Progenitor cell of endocrine pancreas (in vitro differentiated cells): ENCODE measurements at regions not wholly inside any gene's neighbourhood (a gene's known extent, or its start where the extent isn't known, plus 50 kb on each side); places are given as distances from the start of the nearest gene placed in this dataset.

Experiments used
- DNase-seq: peaks from one replicate; pipeline ENCODE4 v3.0.0; 2021; ENCODE audit warnings: low spot score; ENCODE audit not compliant: unreplicated experiment
- H3K27ac Mint-ChIP-seq: 2 replicates; pipeline ENCODE4 v1.8.0; 2021; ENCODE audit warnings: mild to moderate bottlenecking, moderate library complexity, mixed read lengths
- H3K27me3 Mint-ChIP-seq: 2 replicates; pipeline ENCODE4 v1.8.0; 2021; ENCODE audit warnings: mixed read lengths
- H3K36me3 Mint-ChIP-seq: 2 replicates; pipeline ENCODE4 v1.8.0; 2022; ENCODE audit warnings: mixed read lengths; ENCODE audit not compliant: insufficient read depth
- H3K4me1 Mint-ChIP-seq: 2 replicates; pipeline ENCODE4 v1.8.0; 2021; ENCODE audit warnings: low read depth, mixed read lengths
- H3K4me3 Mint-ChIP-seq: 2 replicates; pipeline ENCODE4 v1.8.0; 2021; ENCODE audit warnings: low read depth, mild to moderate bottlenecking, moderate library complexity, mixed read lengths
- H3K9me3 Mint-ChIP-seq: 2 replicates; pipeline ENCODE4 v1.8.0; 2021; ENCODE audit warnings: low read depth, mixed read lengths
- TF ChIP-seq, protein P1 (sequence below): fragments of 200-600 bp; sonication (generic); IDR thresholded peaks from one replicate; pipeline ENCODE4 v1.5.0; 2021; ENCODE audit warnings: antibody characterized with exemption, mild to moderate bottlenecking; ENCODE audit not compliant: unreplicated experiment

DNA sequence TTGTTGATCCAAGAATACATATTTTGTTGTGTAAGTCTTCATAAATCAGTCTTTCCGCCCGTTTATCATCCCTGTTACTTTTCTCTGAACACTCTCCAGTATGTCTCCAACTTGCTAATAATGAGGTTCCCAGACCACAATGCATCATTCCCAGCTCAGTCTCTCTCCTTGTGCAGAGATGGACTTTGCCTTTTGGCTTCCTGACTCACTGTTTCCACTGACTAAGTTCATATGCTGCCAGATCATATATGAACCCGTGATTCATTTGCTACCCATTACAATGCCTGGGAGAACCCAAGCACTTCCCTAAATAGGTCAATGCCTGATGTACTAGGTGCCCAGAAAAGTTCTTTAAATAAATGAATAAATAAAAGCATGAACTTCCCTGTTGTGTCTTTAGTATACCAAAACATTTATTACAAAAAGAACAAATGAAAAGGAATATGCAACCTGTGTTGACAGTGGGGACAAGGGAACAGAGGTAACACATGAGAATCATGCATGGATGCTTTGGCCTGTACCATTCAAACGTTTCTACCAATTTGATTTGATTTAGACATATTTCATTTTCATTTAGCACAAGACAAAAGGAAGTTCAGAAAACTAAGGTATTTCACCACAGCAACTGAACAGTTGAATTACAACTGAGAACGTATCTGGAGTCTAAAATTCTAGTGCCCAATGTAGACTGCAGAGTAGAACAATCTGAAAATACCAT, 215.4 kb upstream of the HNRNPA3 start:
- Mint-ChIP-seq H3K4me3 (no peak overlapping the region), H3K9me3 (no peaks in the 10 kb centered on the region), H3K4me1 (peaks cover 2% of the 10 kb centered on the region), H3K36me3 (no peaks in the 10 kb centered on the region), H3K27me3 (peaks cover 4% of the 10 kb centered on the region), H3K27ac (no peak overlapping the region)
- no peak for DNase-seq
- TF ChIP-seq, protein P1, sequence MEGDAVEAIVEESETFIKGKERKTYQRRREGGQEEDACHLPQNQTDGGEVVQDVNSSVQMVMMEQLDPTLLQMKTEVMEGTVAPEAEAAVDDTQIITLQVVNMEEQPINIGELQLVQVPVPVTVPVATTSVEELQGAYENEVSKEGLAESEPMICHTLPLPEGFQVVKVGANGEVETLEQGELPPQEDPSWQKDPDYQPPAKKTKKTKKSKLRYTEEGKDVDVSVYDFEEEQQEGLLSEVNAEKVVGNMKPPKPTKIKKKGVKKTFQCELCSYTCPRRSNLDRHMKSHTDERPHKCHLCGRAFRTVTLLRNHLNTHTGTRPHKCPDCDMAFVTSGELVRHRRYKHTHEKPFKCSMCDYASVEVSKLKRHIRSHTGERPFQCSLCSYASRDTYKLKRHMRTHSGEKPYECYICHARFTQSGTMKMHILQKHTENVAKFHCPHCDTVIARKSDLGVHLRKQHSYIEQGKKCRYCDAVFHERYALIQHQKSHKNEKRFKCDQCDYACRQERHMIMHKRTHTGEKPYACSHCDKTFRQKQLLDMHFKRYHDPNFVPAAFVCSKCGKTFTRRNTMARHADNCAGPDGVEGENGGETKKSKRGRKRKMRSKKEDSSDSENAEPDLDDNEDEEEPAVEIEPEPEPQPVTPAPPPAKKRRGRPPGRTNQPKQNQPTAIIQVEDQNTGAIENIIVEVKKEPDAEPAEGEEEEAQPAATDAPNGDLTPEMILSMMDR = no peak

DNA sequence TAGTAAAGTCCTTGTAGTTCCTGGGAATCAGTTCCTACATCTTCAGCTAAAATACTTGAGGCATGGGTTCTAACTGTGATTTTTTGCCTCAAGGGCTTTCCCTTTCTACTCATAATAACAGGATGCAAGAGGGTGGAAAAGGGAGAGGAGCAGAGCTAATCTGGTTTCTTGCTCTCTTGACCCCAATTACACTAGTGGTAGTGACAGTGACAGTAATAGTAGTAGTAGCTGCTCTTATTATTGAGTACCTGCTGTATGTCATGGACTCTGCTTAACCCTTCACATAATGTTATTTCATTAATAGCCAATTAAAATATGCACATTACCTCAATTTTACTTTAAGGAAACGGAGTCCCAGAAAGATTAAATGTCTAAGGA, 214.8 kb upstream of the HNRNPA3 start:
- no peaks in the 10 kb centered on the region for H3K36me3 Mint-ChIP-seq
- H3K9me3 Mint-ChIP-seq = no peaks in the 10 kb centered on the region
- H3K27me3 Mint-ChIP-seq = peaks cover 4% of the 10 kb centered on the region
- H3K4me3 Mint-ChIP-seq = no peak overlapping the region
- peaks cover 2% of the 10 kb centered on the region for H3K4me1 Mint-ChIP-seq
- no peak overlapping the region for H3K27ac Mint-ChIP-seq
- TF ChIP-seq, protein P1 = no peak
- DNase-seq = no peak

DNA sequence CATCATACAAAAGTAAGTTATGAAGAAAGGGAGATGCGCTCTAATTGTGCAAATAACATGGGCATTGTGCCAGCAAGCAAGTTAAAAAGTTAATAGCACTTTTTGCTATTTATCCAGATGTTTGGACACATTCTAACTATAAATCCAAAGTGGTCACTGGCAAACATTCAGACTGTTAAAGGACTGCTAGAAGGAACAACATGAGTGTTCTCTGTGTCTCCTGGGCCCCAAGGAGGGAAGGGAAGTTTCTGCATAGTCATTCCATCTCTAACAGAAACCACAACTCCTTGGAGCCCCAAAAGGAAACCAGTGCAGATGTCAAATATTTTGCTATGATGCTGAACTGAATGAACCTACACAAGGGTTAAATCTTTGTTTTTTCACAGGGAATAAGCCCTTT, 213.3 kb upstream of the HNRNPA3 start:
- Mint-ChIP-seq H3K27me3 (peaks cover 4% of the 10 kb centered on the region), H3K36me3 (no peaks in the 10 kb centered on the region), H3K4me1 (peaks cover 2% of the 10 kb centered on the region), H3K4me3 (no peak overlapping the region), H3K27ac (no peak overlapping the region), H3K9me3 (no peaks in the 10 kb centered on the region)
- TF ChIP-seq, protein P1 = no peak
- no peak for DNase-seq

DNA sequence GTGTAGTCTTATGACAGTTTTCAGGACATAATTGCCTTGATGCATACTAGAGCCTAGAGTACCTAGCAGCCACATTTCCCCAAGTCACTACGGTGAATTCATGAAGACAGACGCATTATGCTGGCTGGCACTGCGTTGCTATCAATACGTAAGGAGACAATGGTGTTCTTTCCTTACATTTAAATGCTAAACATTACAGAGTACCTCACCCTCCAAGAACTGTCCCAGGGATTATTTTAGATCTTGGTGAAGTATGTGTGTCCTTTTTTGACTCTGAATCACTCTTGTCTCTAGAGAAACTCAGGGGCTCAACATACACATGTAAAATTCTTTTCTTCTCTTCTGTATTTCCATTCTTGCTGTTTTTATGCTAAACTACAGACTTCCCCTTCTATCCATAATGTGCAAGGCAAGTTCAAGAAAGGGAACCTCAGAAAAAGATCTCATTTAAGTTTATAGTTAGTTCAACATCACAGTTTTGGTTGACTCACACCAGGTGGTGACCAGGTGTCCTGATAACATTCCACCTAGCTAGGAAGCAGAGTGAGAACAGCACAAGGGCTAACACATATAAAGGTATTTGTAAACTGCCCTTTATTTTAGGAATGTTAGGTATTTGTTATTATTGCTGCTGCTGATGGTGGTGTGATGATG, 212.4 kb upstream of the HNRNPA3 start:
- TF ChIP-seq, protein P1 = no peak
- no peak for DNase-seq
- Mint-ChIP-seq H3K4me1 (peaks cover 2% of the 10 kb centered on the region), H3K27ac (no peak overlapping the region), H3K9me3 (no peaks in the 10 kb centered on the region), H3K27me3 (no peaks in the 10 kb centered on the region), H3K4me3 (no peak overlapping the region), H3K36me3 (no peaks in the 10 kb centered on the region)

DNA sequence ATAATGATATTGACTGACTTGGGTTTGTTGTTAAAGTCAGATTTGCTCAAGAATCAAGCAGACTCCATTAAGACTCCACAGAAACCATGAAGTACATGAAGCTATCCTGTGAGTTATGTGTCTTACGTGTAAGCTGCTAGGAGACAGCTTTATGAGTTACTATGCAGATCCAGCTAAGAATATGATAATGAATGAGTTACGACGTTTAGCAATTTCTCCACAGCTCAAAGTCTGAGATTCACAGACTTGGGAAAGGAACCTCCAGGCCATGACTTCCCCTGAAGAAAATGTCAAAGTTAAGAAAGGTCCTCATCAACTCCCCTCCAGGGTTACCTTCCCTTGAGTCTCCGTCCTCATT, 211.9 kb upstream of the HNRNPA3 start:
- no peak for DNase-seq
- H3K27ac Mint-ChIP-seq = no peak overlapping the region
- peaks cover 2% of the 10 kb centered on the region for H3K4me1 Mint-ChIP-seq
- H3K36me3 Mint-ChIP-seq = no peaks in the 10 kb centered on the region
- H3K4me3 Mint-ChIP-seq = no peak overlapping the region
- H3K9me3 Mint-ChIP-seq = no peaks in the 10 kb centered on the region
- no peaks in the 10 kb centered on the region for H3K27me3 Mint-ChIP-seq
- TF ChIP-seq, protein P1 = no peak
